ENCODE measurements at regions not wholly inside any gene's neighbourhood (a gene's known extent, or its start where the extent isn't known, plus 50 kb on each side); places are given as distances from the start of the nearest gene placed in this dataset.

- 0 out of 5 replicates have a peak, but pooled peaks cover 0 to 3% of the 10 kb centered on the region in 2 experiments for H3K4me1 ChIP-seq (replicated peaks in 1 of 2; ENCODE audit: control insufficient read depth in 2 of 2, insufficient read depth in 2 of 2, low read length in 2 of 2)
- POLR2A ChIA-PET = no interaction called here
- no peak overlapping the region for H3K4me2 ChIP-seq (ENCODE audit: insufficient read depth, low read length)
- no peaks in the 10 kb centered on the region for H3K9me3 ChIP-seq (replicated peaks; ENCODE audit: control insufficient read depth, insufficient read depth, low read depth, low read length)
- DNase-seq (ENCODE audit: extremely low read depth in 1 of 4, low spot score in 3 of 4) = no peak
- H3K27me3 ChIP-seq (ENCODE audit: control insufficient read depth in 2 of 2, insufficient read depth in 2 of 2, low read length in 2 of 2) = no peaks in the 10 kb centered on the region
- BruUV-seq (replicated peaks) = no TSS peak
- in situ Hi-C loops (cut with MboI) = no loop called here
- intact Hi-C loops (cut with micrococcal nuclease) = no loop called here
- no peak for ATAC-seq
- no peaks in the 10 kb centered on the region for H3K79me2 ChIP-seq (ENCODE audit: control insufficient read depth, insufficient read depth, low read length)
- CTCF ChIA-PET (ENCODE audit: low intra/inter-chr PET ratio) = no interaction called here
- FAIRE-seq = no peak
- H2AFZ ChIP-seq (ENCODE audit: low read depth, low read length) = no peak overlapping the region
- no peaks in the 10 kb centered on the region for H4K20me1 ChIP-seq (replicated peaks; ENCODE audit: control insufficient read depth, insufficient read depth, low read length)
- 7% methylated on average over 2 of the region's 2 CpGs for WGBS (ENCODE audit: insufficient coverage, low coverage, missing lambda C conversion rate)
- TF ChIP-seq MCM3 (IDR thresholded peaks at IDR 0.05) (no peak), ZFP1 (CRISPR knock-in tag; IDR thresholded peaks at IDR 0.05) (no peak), BACH1 (tag; IDR thresholded peaks at IDR 0.05) (no peak), PKNOX1 (IDR thresholded peaks at IDR 0.05) (no peak), MLX (CRISPR knock-in tag; conservative IDR thresholded peaks at IDR 0.05) (no peak), NFXL1 (CRISPR knock-in tag; IDR thresholded peaks at IDR 0.05) (no peak), ZC3H4 (CRISPR knock-in tag; IDR thresholded peaks at IDR 0.05; ENCODE audit: borderline replicate concordance) (no peak)
- no peak overlapping the region for H3K4me3 ChIP-seq
- no peak overlapping the region for H3K27ac ChIP-seq (ENCODE audit: extremely low read depth, low read depth, low read length)
- no peak overlapping the region for H3K9ac ChIP-seq (ENCODE audit: insufficient read depth in 1 of 2, low read depth in 2 of 2, low read length in 2 of 2)
- no peaks in the 10 kb centered on the region for H3K36me3 ChIP-seq (ENCODE audit: control insufficient read depth, insufficient read depth, low read length)
- H3K9me1 ChIP-seq (ENCODE audit: control insufficient read depth, insufficient read depth, low read length) = no peaks in the 10 kb centered on the region
Measured at GRCh38 chr13:75071395-75071794, 410.6 kb downstream of the TBC1D4 start.

Measured in K562 (cell line).